Neural progenitor cell (in vitro differentiated cells): ENCODE measurements at regions not wholly inside any gene's neighbourhood (a gene's known extent, or its start where the extent isn't known, plus 50 kb on each side); places are given as distances from the start of the nearest gene placed in this dataset.

Experiments
- DNase-seq: peaks from one replicate; pipeline ENCODE4 v3.0.0-alpha.2; 2016; ENCODE audit warnings: low spot score
- H2AFZ ChIP-seq: fragments of 200-600 bp; sonication (generic); replicated peaks from 2 replicates; pipeline ENCODE4 v1.6.1; 2016; ENCODE audit warnings: antibody characterized with exemption
- H3F3A ChIP-seq: fragments of 200-600 bp; sonication (generic); 2 replicates; pipeline ENCODE4 v1.6.1; 2016; ENCODE audit warnings: antibody characterized with exemption, low read depth
- H3K27ac ChIP-seq: fragments of 200-600 bp; sonication (generic); 2 replicates; pipeline ENCODE4 v1.5.1; 2016; ENCODE audit warnings: mild to moderate bottlenecking
- H3K27me3 ChIP-seq: fragments of 200-600 bp; sonication (generic); 2 replicates; pipeline ENCODE4 v1.6.1; 2016; ENCODE audit warnings: mild to moderate bottlenecking, moderate library complexity
- H3K36me3 ChIP-seq: fragments of 200-600 bp; sonication (generic); 2 replicates; pipeline ENCODE4 v1.5.1; 2016
- H3K4me1 ChIP-seq: fragments of 200-600 bp; sonication (generic); 2 replicates; pipeline ENCODE4 v1.6.1; 2016; ENCODE audit warnings: mixed run types
- H3K4me2 ChIP-seq: fragments of 200-600 bp; sonication (generic); 2 replicates; pipeline ENCODE4 v1.6.1; 2016
- H3K4me3 ChIP-seq: fragments of 200-600 bp; sonication (generic); 2 replicates; pipeline ENCODE4 v1.5.1; 2016
- H3K79me2 ChIP-seq: fragments of 200-600 bp; sonication (generic); 2 replicates; pipeline ENCODE4 v1.6.1; 2016; ENCODE audit warnings: low read depth
- H3K9ac ChIP-seq: fragments of 200-600 bp; sonication (generic); 2 replicates; pipeline ENCODE4 v1.6.1; 2016
- H3K9me3 ChIP-seq: fragments of 200-600 bp; sonication (generic); 2 replicates; pipeline ENCODE4 v1.5.1; 2016; ENCODE audit warnings: low read depth
- H4K20me1 ChIP-seq: fragments of 200-600 bp; sonication (generic); 2 replicates; pipeline ENCODE4 v1.6.1; 2016; ENCODE audit warnings: low read depth
- H3K27ac Mint-ChIP-seq: 3 replicates; pipeline ENCODE4 v1.8.0; 2021; ENCODE audit warnings: mixed read lengths
- H3K27me3 Mint-ChIP-seq: 2 replicates; pipeline ENCODE4 v1.8.0; 2022; ENCODE audit warnings: low read depth, mild to moderate bottlenecking, inconsistent platforms, moderate library complexity, mixed read lengths; ENCODE audit not compliant: insufficient read depth
- H3K36me3 Mint-ChIP-seq: 3 replicates; pipeline ENCODE4 v1.8.0; 2021; ENCODE audit warnings: mixed read lengths
- H3K4me1 Mint-ChIP-seq: 3 replicates; pipeline ENCODE4 v1.8.0; 2021; ENCODE audit warnings: mixed read lengths
- H3K4me3 Mint-ChIP-seq: 3 replicates; pipeline ENCODE4 v1.8.0; 2021; ENCODE audit warnings: mild to moderate bottlenecking, moderate library complexity, mixed read lengths
- H3K9me3 Mint-ChIP-seq: 3 replicates; pipeline ENCODE4 v1.8.0; 2020; ENCODE audit warnings: mixed read lengths
- EZH2 ChIP-seq: fragments of 200-600 bp; sonication (generic); IDR thresholded peaks from 2 replicates; pipeline ENCODE4 v1.6.1; 2017; ENCODE audit warnings: antibody characterized with exemption, mild to moderate bottlenecking, moderate library complexity
- EZH2phosphoT487 ChIP-seq: fragments of 200-600 bp; sonication (generic); IDR thresholded peaks from 2 replicates; pipeline ENCODE4 v1.6.1; 2017; ENCODE audit warnings: antibody characterized with exemption
- TF ChIP-seq, protein P1 (sequence below): fragments of 200-600 bp; sonication (generic); IDR thresholded peaks from 2 replicates; pipeline ENCODE4 v1.5.1; 2017; ENCODE audit warnings: antibody characterized with exemption, mild to moderate bottlenecking

DNA sequence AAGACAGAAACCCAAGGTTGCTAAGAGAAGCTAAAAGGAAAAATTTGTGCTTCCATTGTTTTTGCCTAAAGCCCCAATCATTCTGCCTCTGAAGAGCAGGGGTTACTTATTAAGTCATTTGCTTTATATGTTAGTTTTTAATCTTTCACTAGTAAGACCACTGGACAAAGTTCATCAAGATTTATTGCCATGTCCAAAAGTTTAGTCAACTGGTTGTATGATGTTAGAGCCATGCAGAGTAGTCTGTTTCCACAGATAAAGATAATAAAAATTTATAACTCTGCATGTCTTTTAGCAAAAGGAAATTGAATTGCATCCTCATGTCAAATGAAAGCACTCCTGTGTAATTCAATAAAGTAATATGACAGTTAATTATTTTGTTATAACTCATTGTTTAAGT lies 75.8 kb upstream of the PRKG2 start:
- Histone ChIP-seq H3K9ac (no peak overlapping the region), H3K27ac (no peak overlapping the region), H3K9me3 (no peaks in the 10 kb centered on the region), H4K20me1 (no peaks in the 10 kb centered on the region), H3K4me1 (no peaks in the 10 kb centered on the region), H2AFZ (no peak overlapping the region), H3K4me3 (no peak overlapping the region), H3K27me3 (no peaks in the 10 kb centered on the region), H3K36me3 (no peaks in the 10 kb centered on the region), H3F3A (no peaks in the 10 kb centered on the region), H3K79me2 (no peaks in the 10 kb centered on the region), H3K4me2 (no peak overlapping the region)
- Mint-ChIP-seq H3K4me3 (no peak overlapping the region), H3K27ac (no peak overlapping the region), H3K36me3 (no peaks in the 10 kb centered on the region), H3K4me1 (peaks cover 5% of the 10 kb centered on the region), H3K9me3 (no peaks in the 10 kb centered on the region), H3K27me3 (no peaks in the 10 kb centered on the region)
- no peak for DNase-seq
- no peak for TF ChIP-seq EZH2
- TF ChIP-seq EZH2phosphoT487: no peak
- TF ChIP-seq, protein P1, sequence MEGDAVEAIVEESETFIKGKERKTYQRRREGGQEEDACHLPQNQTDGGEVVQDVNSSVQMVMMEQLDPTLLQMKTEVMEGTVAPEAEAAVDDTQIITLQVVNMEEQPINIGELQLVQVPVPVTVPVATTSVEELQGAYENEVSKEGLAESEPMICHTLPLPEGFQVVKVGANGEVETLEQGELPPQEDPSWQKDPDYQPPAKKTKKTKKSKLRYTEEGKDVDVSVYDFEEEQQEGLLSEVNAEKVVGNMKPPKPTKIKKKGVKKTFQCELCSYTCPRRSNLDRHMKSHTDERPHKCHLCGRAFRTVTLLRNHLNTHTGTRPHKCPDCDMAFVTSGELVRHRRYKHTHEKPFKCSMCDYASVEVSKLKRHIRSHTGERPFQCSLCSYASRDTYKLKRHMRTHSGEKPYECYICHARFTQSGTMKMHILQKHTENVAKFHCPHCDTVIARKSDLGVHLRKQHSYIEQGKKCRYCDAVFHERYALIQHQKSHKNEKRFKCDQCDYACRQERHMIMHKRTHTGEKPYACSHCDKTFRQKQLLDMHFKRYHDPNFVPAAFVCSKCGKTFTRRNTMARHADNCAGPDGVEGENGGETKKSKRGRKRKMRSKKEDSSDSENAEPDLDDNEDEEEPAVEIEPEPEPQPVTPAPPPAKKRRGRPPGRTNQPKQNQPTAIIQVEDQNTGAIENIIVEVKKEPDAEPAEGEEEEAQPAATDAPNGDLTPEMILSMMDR: no peak

DNA sequence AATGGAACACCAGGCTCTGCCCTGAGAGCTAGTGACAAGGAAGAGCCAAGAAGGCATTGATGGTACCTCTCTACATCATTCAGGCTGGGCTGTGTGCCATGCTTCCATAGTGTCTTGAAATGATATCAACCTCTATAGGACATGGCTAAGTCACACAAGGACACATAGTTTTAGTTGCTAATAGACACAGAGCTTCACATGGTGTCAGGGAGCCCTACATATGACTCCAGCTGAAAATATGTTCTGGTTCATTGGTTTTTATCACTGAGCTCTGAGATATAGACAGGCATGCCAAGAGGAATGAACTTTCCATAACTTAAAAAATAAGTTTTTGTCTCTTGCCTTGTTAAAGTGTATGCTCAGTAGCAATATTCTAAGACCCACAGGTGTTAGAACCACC lies 72.1 kb upstream of the PRKG2 start:
- no peak overlapping the region for H3K27ac Mint-ChIP-seq
- no peak overlapping the region for H3K9ac ChIP-seq
- H3K4me2 ChIP-seq: no peak overlapping the region
- no peaks in the 10 kb centered on the region for H4K20me1 ChIP-seq
- H3F3A ChIP-seq: no peaks in the 10 kb centered on the region
- H3K9me3 ChIP-seq: no peaks in the 10 kb centered on the region
- no peak overlapping the region for H2AFZ ChIP-seq
- H3K79me2 ChIP-seq: no peaks in the 10 kb centered on the region
- H3K36me3 ChIP-seq: no peaks in the 10 kb centered on the region
- no peak for TF ChIP-seq EZH2
- H3K36me3 Mint-ChIP-seq: no peaks in the 10 kb centered on the region
- DNase-seq: no peak
- no peaks in the 10 kb centered on the region for H3K9me3 Mint-ChIP-seq
- H3K4me1 Mint-ChIP-seq: peaks cover 5% of the 10 kb centered on the region
- H3K27me3 ChIP-seq: peaks cover 5% of the 10 kb centered on the region
- no peak overlapping the region for H3K4me3 ChIP-seq
- no peaks in the 10 kb centered on the region for H3K4me1 ChIP-seq
- no peak overlapping the region for H3K4me3 Mint-ChIP-seq
- no peak overlapping the region for H3K27ac ChIP-seq
- no peaks in the 10 kb centered on the region for H3K27me3 Mint-ChIP-seq

DNA sequence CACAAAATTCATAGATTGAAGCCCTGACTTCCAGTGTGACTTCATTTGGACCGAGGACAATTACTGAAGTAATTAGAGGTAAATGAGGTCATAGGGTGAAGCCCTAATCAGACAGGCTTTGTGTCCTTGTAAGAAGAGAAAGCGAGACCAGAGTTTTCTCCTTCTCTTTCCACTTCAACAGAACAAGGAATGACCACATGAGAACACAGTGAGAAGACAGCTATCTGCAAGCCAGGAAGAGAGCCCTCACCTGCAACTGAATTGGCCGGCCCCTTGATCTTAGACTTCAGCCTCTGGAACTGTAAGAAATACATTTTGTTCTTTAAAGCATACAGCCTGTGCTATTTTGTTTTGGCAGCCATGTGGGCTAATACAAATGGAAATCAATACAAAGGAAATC lies 67.1 kb upstream of the PRKG2 start:
- H2AFZ ChIP-seq: no peak overlapping the region
- H3K4me3 Mint-ChIP-seq: no peak overlapping the region
- H3K27ac Mint-ChIP-seq: no peak overlapping the region
- H3F3A ChIP-seq: no peaks in the 10 kb centered on the region
- H3K36me3 ChIP-seq: no peaks in the 10 kb centered on the region
- no peaks in the 10 kb centered on the region for H3K9me3 ChIP-seq
- H3K27me3 ChIP-seq: peaks cover 5% of the 10 kb centered on the region
- no peak overlapping the region for H3K4me2 ChIP-seq
- H3K27me3 Mint-ChIP-seq: no peaks in the 10 kb centered on the region
- H3K36me3 Mint-ChIP-seq: no peaks in the 10 kb centered on the region
- no peak overlapping the region for H3K4me3 ChIP-seq
- no peaks in the 10 kb centered on the region for H3K79me2 ChIP-seq
- H4K20me1 ChIP-seq: no peaks in the 10 kb centered on the region
- H3K4me1 Mint-ChIP-seq: no peaks in the 10 kb centered on the region
- H3K9me3 Mint-ChIP-seq: no peaks in the 10 kb centered on the region
- H3K4me1 ChIP-seq: no peaks in the 10 kb centered on the region
- TF ChIP-seq EZH2phosphoT487 (no peak), EZH2 (no peak)
- TF ChIP-seq, protein P1: no peak
- H3K27ac ChIP-seq: no peak overlapping the region
- peak; percentile 15 for DNase-seq
- no peak overlapping the region for H3K9ac ChIP-seq

DNA sequence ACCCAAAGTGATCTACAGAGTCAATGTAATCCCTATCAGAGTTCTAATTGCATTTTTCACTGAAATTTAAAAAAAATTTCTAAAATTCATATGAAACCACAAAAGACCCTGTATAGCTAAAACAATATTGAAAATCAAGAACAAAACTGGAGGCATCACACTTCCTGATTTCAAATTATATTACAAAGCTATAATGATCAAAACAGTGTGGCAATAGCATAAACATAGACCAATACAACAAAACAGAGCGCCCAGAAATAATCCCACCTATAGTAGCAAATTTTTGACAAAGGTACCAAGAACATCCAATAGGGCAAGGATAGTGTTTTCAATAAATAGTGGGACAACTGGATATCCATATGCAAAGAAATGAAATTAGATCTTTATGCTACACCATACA lies 59.4 kb upstream of the PRKG2 start:
- no peaks in the 10 kb centered on the region for H3F3A ChIP-seq
- H2AFZ ChIP-seq: no peak overlapping the region
- Mint-ChIP-seq H3K4me1 (no peaks in the 10 kb centered on the region), H3K4me3 (no peak overlapping the region), H3K9me3 (peaks cover 6% of the 10 kb centered on the region), H3K27ac (no peak overlapping the region), H3K36me3 (no peaks in the 10 kb centered on the region), H3K27me3 (no peaks in the 10 kb centered on the region)
- no peaks in the 10 kb centered on the region for H3K36me3 ChIP-seq
- TF ChIP-seq, protein P1: no peak
- no peak for TF ChIP-seq EZH2
- DNase-seq: no peak
- no peak overlapping the region for H3K4me3 ChIP-seq
- no peak overlapping the region for H3K9ac ChIP-seq
- no peaks in the 10 kb centered on the region for H3K9me3 ChIP-seq
- H3K27me3 ChIP-seq: no peaks in the 10 kb centered on the region
- no peak overlapping the region for H3K27ac ChIP-seq
- no peak overlapping the region for H3K4me2 ChIP-seq
- H4K20me1 ChIP-seq: no peaks in the 10 kb centered on the region
- no peaks in the 10 kb centered on the region for H3K79me2 ChIP-seq
- H3K4me1 ChIP-seq: no peaks in the 10 kb centered on the region
